Right ventricle myocardium superior (tissue), 1 donor: ENCODE measurements at regions not wholly inside any gene's neighbourhood (a gene's known extent, or its start where the extent isn't known, plus 50 kb on each side); places are given as distances from the start of the nearest gene placed in this dataset.

ENCODE experiments used
- ATAC-seq: fragments of 200-7000 bp; cut with Tn5 transposase; one replicate; pipeline ENCODE4 v1.9.1; 2020; ENCODE audit warnings: mild to moderate bottlenecking; ENCODE audit not compliant: poor library complexity
- DNase-seq: peaks from one replicate; pipeline ENCODE4 v3.0.0-alpha.2; 2020
- intact Hi-C: fragments of 100-400 bp; cut with DNase I; formaldehyde crosslinking; loops from one replicate; pipeline ENCODE4 v1.11.2; 2022
- donor health status: DM: no; HTN: yes; CAD: no; lungs with severe emphysema.

DNA sequence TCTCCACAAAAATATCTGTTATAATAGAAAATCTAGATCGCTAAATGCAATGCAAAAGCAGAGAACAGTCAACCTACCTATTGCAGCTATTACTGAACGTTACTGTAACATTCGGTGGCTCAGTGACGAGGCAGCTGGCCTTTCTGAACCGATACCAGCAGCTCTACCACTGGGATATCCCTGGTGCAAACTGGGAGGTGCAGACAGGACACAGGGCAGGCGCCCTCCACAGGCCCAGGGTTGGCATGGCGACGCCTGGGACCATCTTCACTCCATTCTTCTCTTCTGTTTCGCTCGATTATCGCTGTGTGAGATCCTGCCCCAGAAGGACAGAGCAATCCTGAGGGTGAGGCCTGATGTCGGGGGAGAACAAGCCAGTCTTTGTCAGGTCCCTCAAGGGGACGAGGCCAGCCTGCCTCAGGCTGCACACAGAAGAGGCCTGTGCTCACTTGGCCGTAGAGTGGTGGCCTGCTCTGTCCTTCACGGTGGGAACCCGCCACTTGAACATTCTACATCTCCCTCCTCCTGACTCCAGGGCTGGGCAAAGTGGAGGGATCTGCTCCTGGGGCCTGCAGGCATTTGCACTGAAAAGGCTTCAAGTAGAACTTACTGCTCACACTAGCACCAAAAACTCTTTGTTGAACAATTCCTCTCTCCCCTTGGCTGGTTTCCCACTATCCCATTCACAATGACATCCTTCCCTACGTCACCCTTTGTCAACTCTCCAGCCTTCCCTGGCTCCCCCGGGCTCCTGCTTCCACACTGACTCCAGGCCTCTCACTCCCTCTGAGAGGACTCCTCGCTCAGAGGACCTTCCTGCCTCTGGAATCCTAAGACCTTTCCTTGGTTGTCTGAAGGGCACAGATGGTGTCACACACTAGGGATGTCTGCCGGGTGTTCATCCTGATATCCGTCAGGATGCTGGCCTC lies 49.7 kb downstream of the CYRIA start:
- peak; percentile 55 for ATAC-seq
- intact Hi-C loops = loop anchor here (2.0 kb wide), 1 partner anchor 141 kb away; no protein-coding TSS in a partner anchor

DNA sequence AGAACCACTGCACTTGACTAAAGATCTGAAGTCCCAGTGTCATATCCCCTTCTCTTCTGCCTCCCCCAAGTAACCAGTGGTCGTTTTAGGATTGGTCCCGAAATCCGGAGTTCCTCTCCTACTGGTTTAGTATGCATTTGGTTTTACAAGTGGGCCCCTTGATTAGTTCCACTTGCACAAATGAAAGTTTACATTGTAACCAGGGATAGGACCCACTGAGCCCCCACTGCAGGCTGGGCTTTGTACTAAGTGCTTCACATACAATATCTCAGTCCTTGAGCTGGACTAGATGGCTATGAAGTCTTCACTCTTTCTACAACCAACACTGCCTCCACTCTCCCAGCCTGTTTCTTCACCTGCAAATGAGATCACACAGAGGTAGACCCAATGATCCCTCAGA lies 50.4 kb downstream of the CYRIA start:
- intact Hi-C loops = loop anchor here (2.0 kb wide), 1 partner anchor 142 kb away; no protein-coding TSS in a partner anchor
- DNase-seq (no peak), ATAC-seq (no peak)

More for the DNA sequence above, 49.7 kb downstream of the CYRIA start:
- DNase-seq = peak; percentile 55

DNA sequence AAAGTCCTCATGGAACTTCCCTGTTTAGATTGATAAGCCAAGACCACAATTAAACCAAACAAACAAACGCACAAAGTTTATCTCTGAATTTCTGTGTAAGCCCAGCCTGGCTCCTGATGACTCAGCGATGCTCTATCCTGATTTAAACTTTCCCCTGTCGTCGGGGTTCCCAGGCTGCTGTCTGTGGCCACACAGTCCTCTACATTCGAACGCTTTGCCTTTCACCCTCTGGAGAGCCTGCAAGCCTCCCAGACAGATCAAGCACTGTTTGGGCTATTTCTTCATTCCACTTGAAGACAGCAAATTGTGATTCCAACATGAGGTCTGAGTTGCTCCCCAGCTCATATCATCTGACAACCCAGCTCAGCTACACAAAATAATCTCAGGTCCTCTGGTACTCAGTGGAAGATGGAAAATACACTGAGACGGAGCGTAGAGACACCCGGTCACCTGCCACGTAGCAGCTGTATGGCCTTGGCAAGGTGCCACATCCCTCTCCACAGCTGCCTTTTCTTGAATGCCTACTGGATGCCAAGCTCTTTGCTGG lies 51.2 kb downstream of the CYRIA start:
- intact Hi-C loops = loop anchor here (2.0 kb wide), 1 partner anchor 142 kb away; no protein-coding TSS in a partner anchor
- ATAC-seq = peak; percentile 49
- no peak for DNase-seq

- ATAC-seq = peak; percentile 7
- DNase-seq = no peak
- intact Hi-C loops = loop anchor here (2.0 kb wide), 1 partner anchor 143 kb away; no protein-coding TSS in a partner anchor
Measured at GRCh38 chr2:16613539-16614011, 52.1 kb downstream of the CYRIA start.

DNA sequence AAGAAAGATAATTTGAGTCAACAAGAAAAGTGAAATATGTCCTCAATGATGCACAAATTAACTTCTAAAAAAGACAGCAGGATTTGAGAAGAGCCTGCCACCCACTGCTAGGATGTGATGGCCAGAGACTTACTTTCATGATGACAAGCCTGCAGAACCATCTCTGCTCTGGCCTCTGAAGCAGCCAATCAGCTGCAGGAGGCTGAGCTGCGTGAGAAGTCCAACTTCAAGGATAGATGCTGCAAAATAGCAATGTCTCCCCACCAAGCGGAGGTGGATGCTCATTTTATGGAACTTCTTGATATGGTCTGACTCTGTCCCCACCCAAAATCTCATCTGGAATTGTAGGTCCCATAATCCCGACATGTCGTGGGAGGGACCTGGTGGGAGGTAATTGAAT lies 53.1 kb downstream of the CYRIA start:
- intact Hi-C loops = no loop called here
- ATAC-seq (no peak), DNase-seq (no peak)

GRCh38 chr2:16609786-16610185 lies 55.8 kb downstream of the CYRIA start:
- intact Hi-C loops = loop anchor here (2.0 to 10.0 kb wide), 3 partner anchors 57 to 972 kb away; partner anchors contain the start of gene MYCN
- ATAC-seq = no peak
- no peak for DNase-seq

DNA sequence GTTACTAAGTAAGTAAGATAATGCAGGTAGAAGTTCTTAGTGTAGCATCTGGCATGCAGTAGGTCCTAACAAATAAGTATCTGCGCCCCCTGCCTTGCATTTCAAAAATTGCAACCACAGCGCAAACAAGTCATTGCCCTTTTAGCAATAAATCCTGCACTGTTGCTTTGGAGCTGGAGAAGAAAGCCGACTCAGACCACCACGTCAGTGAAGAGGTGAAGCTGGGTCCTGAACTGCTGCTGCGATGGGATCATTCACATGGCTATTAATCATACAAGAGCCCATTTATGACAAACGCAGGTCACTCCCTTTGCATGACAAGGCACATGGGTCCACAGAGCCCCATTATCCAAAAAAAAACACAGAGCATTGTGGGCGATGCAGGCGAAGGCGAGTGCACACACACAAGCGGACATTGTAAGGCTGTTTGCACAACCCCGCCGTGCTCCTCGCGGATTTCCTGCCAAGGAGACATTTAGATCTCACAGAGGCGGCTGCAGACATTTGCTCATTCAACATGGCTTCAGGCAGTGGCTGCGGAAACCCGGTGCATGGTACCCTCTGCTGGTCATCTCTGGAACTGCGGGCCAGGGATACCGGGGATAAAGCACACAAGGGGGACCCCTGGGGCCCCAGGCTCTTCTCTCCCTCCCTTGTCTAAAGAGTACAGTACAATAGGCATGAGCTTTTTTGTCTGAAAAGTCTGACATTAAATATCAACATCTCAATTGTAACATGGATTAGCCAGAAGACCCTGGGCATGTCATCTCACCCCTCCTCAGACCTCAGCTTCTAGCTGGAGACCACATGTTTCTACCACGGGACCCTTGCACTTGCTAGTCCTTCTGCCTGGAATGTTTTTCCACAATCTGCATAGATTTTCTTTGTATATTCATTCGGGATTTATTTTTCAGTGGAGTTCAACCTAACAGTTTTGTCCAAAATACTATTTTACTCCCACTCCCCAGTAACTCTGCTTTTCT lies 56.7 kb downstream of the CYRIA start:
- DNase-seq (peak; percentile 90), ATAC-seq (peak; percentile 93)
- intact Hi-C loops = loop anchor here (2.0 to 10.0 kb wide), 3 partner anchors 56 to 972 kb away; partner anchors contain the start of gene MYCN

GRCh38 chr2:16607301-16607700 lies 58.3 kb downstream of the CYRIA start:
- intact Hi-C loops = loop anchor here (5.0 to 10.0 kb wide), 2 partner anchors 662 to 970 kb away; partner anchors contain the start of gene MYCN
- ATAC-seq (no peak), DNase-seq (no peak)

- ATAC-seq = no peak
- no peak for DNase-seq
- intact Hi-C loops = loop anchor here (10.0 kb wide), 1 partner anchor 659 kb away; the partner anchor contains the start of gene MYCN
Measured at GRCh38 chr2:16604236-16604635, 61.4 kb downstream of the CYRIA start.

GRCh38 chr2:16591370-16591933 lies 74.2 kb downstream of the CYRIA start:
- DNase-seq = no peak
- ATAC-seq = no peak
- intact Hi-C loops = no loop called here

- no peak for DNase-seq
- intact Hi-C loops = no loop called here
- ATAC-seq = no peak
Measured at GRCh38 chr2:16589465-16589864, 76.2 kb downstream of the CYRIA start.

DNA sequence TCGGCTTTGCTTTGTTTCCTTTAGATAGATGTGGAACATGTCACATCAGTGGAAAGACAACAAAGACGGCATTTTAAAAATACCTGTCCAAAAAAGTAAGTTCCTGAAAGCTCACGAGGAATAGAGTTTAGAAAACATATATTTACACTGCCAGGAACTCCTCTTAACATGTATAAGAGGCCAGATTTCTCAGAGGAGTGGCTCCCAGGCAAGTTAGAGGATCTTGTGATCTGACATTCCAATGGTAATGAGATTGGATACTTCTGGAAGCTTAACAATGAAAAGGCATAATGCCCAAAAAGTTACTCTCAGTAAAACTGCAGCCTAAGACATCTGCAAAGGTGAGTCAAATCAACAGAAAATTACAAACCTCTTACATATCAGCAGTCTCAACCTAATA lies 77.1 kb downstream of the CYRIA start:
- DNase-seq (no peak), ATAC-seq (no peak)
- intact Hi-C loops = no loop called here

GRCh38 chr2:16587601-16588000 lies 78.0 kb downstream of the CYRIA start:
- intact Hi-C loops = no loop called here
- ATAC-seq = no peak
- DNase-seq = no peak

GRCh38 chr2:16584824-16585540 lies 80.7 kb downstream of the CYRIA start:
- DNase-seq (no peak), ATAC-seq (peak; percentile 56)
- intact Hi-C loops = no loop called here

- ATAC-seq (no peak), DNase-seq (no peak)
- intact Hi-C loops = no loop called here
Measured at GRCh38 chr2:16584084-16584483, 81.5 kb downstream of the CYRIA start.

- ATAC-seq = no peak
Measured at GRCh38 chr2:16581241-16581640, 84.4 kb downstream of the CYRIA start.

GRCh38 chr2:16578081-16578480 lies 87.6 kb downstream of the CYRIA start:
- DNase-seq = no peak
- intact Hi-C loops = no loop called here
- ATAC-seq = no peak

More at GRCh38 chr2:16581241-16581640, 84.4 kb downstream of the CYRIA start:
- intact Hi-C loops = no loop called here
- no peak for DNase-seq
